GM12892 (cell line): ENCODE measurements at regions not wholly inside any gene's neighbourhood (a gene's known extent, or its start where the extent isn't known, plus 50 kb on each side); places are given as distances from the start of the nearest gene placed in this dataset.

Source experiments
- DNase-seq: peaks from one replicate; pipeline ENCODE4 v3.0.0; 2011; ENCODE audit not compliant: insufficient read length
- FAIRE-seq: peaks from 2 replicates; lab custom pipeline; 2011; peaks lifted over from hg19 to GRCh38; lab: Jason Lieb, UNC
- POLR2A ChIP-seq: IDR thresholded peaks from 2 replicates; pipeline ENCODE4 v1.6.1; 2011; ENCODE audit warnings: low read depth, low read length, control low read depth
- POLR2AphosphoS5 ChIP-seq: IDR thresholded peaks from 2 replicates; pipeline ENCODE4 v1.6.1; 2011; ENCODE audit warnings: low read depth, low read length, control low read depth
- TAF1 ChIP-seq: IDR thresholded peaks from 2 replicates; pipeline ENCODE4 v1.6.1; 2011; ENCODE audit warnings: low read depth, mild to moderate bottlenecking, control low read depth, low read length, borderline replicate concordance

- TF ChIP-seq POLR2AphosphoS5, result no peak
- TF ChIP-seq TAF1, result no peak
- TF ChIP-seq POLR2A, result no peak
Measured at GRCh38 chr2:11023326-11024258, 111.9 kb downstream of the KCNF1 start.

DNA sequence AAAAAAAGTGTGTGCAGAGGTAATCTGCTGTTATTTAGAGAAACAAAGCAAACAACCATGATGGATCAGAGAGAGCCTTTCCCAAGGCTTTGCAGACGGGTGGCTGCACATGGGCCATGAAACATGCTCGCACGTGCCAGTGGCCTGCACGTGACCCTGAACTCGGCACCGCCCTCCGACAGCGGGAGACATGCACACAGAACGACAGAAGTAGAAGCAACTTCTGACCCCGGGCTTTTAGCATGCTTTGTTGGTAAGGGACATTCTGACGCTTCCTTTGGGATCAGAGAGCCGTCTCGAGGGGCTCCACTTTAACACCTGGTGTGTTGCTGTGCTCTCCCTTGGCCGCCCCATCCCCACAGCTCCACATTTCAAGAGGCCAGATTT, 112.5 kb downstream of the KCNF1 start:
- TF ChIP-seq TAF1, result no peak
- TF ChIP-seq POLR2A, result no peak
- no peak for TF ChIP-seq POLR2AphosphoS5
- DNase-seq, result no peak
- FAIRE-seq, result no peak

More at GRCh38 chr2:11023326-11024258, 111.9 kb downstream of the KCNF1 start:
- no peak for DNase-seq
- FAIRE-seq, result no peak

- TF ChIP-seq TAF1 (no peak), POLR2AphosphoS5 (no peak), POLR2A (no peak)
- FAIRE-seq (no peak), DNase-seq (no peak)
Measured at GRCh38 chr2:11024687-11025086, 113.0 kb downstream of the KCNF1 start.

DNA sequence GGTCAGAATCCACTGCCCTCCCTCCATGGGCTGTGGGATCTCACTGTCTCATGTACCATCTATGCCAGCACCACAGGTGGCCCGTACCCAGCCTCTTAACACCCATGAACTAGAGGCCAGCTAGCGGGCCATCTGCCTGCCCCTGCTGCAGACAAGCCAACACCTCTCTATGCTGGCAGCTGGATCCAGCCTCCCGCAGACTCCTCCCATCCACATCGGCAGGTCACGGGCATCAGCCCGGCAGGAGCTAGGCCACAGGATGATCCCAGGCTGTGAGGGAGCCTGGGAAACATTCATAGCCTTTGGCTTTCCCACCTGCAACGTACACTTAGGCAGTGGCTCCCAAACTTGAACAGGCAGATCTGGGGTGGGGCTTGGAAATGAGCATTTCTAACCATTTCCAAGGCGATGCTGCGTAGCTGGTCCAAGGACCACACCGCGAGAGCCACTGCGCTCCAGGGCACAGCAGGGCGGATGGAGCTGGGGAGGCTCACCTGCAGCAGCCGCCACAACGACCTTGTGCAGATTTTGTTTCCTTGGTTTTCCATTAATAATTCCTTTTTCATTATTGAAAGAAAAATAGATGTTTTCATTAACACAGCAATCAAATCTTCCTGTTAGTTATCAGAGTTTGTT, 114.7 kb downstream of the KCNF1 start:
- FAIRE-seq (no peak), DNase-seq (no peak)
- no peak for TF ChIP-seq POLR2A
- TF ChIP-seq POLR2AphosphoS5, result no peak
- TF ChIP-seq TAF1, result no peak

DNA sequence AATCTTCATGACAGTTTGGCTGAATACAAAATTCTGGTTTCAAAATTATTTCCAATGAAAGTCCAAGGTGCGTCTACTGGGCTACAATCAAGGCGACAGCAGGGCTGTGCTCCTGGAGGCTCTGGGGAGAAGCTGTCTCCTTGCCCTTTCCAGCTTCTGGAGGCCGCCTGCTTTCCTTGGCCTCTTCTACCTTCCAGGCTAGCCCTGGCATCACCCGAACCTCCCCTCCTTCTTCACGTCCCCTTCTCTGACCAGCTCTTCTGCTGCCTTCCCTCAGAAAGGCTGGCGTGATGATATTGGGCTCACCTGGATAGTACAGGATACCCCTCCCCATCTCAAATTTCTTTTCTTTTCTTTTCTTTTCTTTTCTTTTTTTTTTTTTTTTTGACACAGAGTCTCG, 115.5 kb downstream of the KCNF1 start:
- DNase-seq (no peak), FAIRE-seq (no peak)
- no peak for TF ChIP-seq TAF1
- TF ChIP-seq POLR2AphosphoS5, result no peak
- no peak for TF ChIP-seq POLR2A

GRCh38 chr2:11028407-11028916, 116.7 kb downstream of the KCNF1 start:
- FAIRE-seq (no peak), DNase-seq (no peak)
- TF ChIP-seq TAF1 (no peak), POLR2AphosphoS5 (no peak), POLR2A (no peak)

- TF ChIP-seq TAF1 (no peak), POLR2AphosphoS5 (no peak), POLR2A (no peak)
- DNase-seq, result no peak
- no peak for FAIRE-seq
Measured at GRCh38 chr2:11029136-11029535, 117.4 kb downstream of the KCNF1 start.

GRCh38 chr2:11030036-11030435, 118.3 kb downstream of the KCNF1 start:
- no peak for TF ChIP-seq TAF1
- TF ChIP-seq POLR2AphosphoS5, result no peak
- TF ChIP-seq POLR2A, result no peak
- DNase-seq (no peak), FAIRE-seq (no peak)

DNA sequence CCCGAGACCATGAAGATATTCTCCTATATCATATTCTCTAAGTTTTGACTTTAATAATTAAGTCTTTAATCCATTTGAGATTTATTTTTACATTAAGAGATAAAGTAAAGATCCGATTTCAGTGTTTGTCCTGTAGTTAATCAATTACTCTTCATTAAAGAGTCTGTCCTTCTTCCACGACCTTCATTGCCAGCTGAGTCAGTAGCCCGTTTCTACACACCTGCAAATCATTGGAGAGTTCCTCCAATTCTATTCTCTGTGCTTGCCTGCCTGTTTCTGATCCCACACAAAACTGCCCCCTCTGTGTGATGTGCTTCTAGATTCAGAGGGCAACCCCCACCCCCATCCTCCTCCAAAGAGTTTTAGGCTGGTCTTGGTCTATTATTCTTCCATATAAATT, 119.2 kb downstream of the KCNF1 start:
- FAIRE-seq (no peak), DNase-seq (no peak)
- TF ChIP-seq POLR2AphosphoS5 (no peak), TAF1 (no peak), POLR2A (no peak)

GRCh38 chr2:11031876-11032275, 120.1 kb downstream of the KCNF1 start:
- TF ChIP-seq POLR2AphosphoS5, result no peak
- no peak for TF ChIP-seq TAF1
- no peak for TF ChIP-seq POLR2A
- FAIRE-seq, result no peak

DNA sequence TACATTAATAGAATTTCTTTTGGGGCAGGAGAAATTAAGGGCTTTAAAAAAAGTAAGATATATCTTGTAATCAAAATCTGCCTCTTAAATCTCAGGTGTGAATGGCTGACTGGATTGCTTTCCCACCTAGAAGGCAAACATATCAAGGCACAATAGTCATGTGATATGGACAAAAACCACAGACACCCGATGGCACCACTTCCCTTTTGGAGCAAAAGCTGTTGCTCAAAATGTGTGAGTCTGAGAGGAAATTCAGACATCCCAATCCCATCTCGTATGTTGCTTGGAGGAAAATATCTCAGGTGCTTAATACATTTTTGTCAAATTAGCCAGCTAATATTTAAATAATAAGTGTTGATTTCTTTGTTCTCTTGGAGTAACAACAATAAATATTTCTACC, 120.7 kb downstream of the KCNF1 start:
- FAIRE-seq (no peak), DNase-seq (no peak)
- TF ChIP-seq POLR2AphosphoS5 (no peak), TAF1 (no peak), POLR2A (no peak)

More at GRCh38 chr2:11031876-11032275, 120.1 kb downstream of the KCNF1 start:
- no peak for DNase-seq

DNA sequence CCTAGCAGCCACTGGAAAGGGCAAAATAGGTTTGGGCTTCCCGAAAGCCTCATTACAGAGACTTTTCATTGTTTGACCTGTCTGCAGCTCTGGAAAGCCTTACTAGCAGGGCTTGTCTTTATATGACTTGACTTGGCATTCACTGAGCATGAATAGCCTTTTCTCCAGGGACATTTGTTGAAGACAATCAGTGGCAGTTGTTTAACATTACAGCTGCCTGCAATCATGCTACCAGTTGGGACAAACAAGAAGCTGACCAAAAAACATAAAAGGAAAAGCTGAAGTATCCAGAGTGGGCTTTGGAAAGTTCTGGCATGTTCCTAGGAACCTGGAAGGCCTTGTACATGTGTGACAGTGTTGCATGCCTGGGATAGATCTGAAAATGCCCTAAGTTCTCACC, 121.4 kb downstream of the KCNF1 start:
- TF ChIP-seq POLR2A, result no peak
- no peak for TF ChIP-seq TAF1
- TF ChIP-seq POLR2AphosphoS5, result no peak
- no peak for FAIRE-seq
- no peak for DNase-seq
